Small intestine (tissue), 7 donors: ENCODE measurements at regions not wholly inside any gene's neighbourhood (a gene's known extent, or its start where the extent isn't known, plus 50 kb on each side); places are given as distances from the start of the nearest gene placed in this dataset.
"Not testable (repeated sequence)": the region's sequence is repeated elsewhere in the genome, so short reads cannot be mapped to it uniquely, and the experiment has no call there.

Experiments used
- DNase-seq, 2 donors: peaks; one replicate each; pipeline versions ENCODE4 v3.0.0 to v3.0.0-alpha.2; 2013
- FAIRE-seq: peaks from 2 replicates; lab custom pipeline; 2012; peaks lifted over from hg19 to GRCh38; lab: Jason Lieb, UNC
- H3K27ac ChIP-seq, 3 donors: one replicate each; pipeline ENCODE4 v1.5.1; 2013; ENCODE audit warnings: low read length in 2 of 3, mild to moderate bottlenecking in 2 of 3, control low read depth in 1 of 3, inconsistent platforms in 1 of 3, low read depth in 1 of 3, moderate library complexity in 1 of 3
- H3K27me3 ChIP-seq, 3 donors: one replicate each; pipeline ENCODE4 v1.6.1; 2013; ENCODE audit warnings: low read length in 3 of 3, inconsistent platforms in 1 of 3; ENCODE audit not compliant: control insufficient read depth in 3 of 3, insufficient read depth in 3 of 3
- H3K36me3 ChIP-seq, 3 donors: one replicate each; pipeline ENCODE4 v1.6.1; 2013; ENCODE audit warnings: low read length in 3 of 3, inconsistent platforms in 1 of 3, low read depth in 1 of 3, mild to moderate bottlenecking in 1 of 3, moderate library complexity in 1 of 3; ENCODE audit not compliant: control insufficient read depth in 3 of 3, insufficient read depth in 2 of 3
- H3K4me1 ChIP-seq, 3 donors: one replicate each; pipeline ENCODE4 v1.6.1; 2013; ENCODE audit warnings: low read length in 2 of 3, inconsistent platforms in 1 of 3, low read depth in 1 of 3, mild to moderate bottlenecking in 1 of 3, moderate library complexity in 1 of 3; ENCODE audit not compliant: control insufficient read depth in 3 of 3, insufficient read depth in 2 of 3
- H3K4me3 ChIP-seq, 3 donors: one replicate each; pipeline ENCODE4 v1.5.1; 2013; ENCODE audit warnings: low read length in 3 of 3, control low read depth in 1 of 3, inconsistent platforms in 1 of 3, low read depth in 1 of 3, mild to moderate bottlenecking in 1 of 3, moderate library complexity in 1 of 3
- H3K9me3 ChIP-seq, 2 donors: one replicate each; pipeline ENCODE4 v1.6.1; 2013; ENCODE audit warnings: low read depth in 1 of 2, low read length in 1 of 2; ENCODE audit not compliant: control insufficient read depth in 2 of 2, insufficient read depth in 1 of 2
- WGBS, 3 donors: extraction: QIAGEN DNeasy Blood & Tissue Kit; methylation state at CpG; one replicate each; pipeline ENCODE4 v1.1.7; 2013; 5-methylcytosine and 5-hydroxymethylcytosine counted together
- donor health status: healthy with polysubstance abuse.
- donor health status: control.
- donor health status: control.
- donor health status: Bipolar disorder and iron deficiency.
- donor health status: healthy.

- Histone ChIP-seq H3K4me3 (no peak overlapping the region), H3K36me3 (no peaks in the 10 kb centered on the region), H3K9me3 (peaks cover 0 to 3% of the 10 kb centered on the region in 2 donors), H3K27me3 (no peaks in the 10 kb centered on the region), H3K4me1 (no peaks in the 10 kb centered on the region), H3K27ac (no peak overlapping the region)
- DNase-seq = no peak
- FAIRE-seq = no peak
- 74 to 88% (median 79%) methylated on average over 1 of the region's 1 CpG for WGBS, 3 donors
Measured at GRCh38 chr6:140153703-140154102, 779.3 kb upstream of the CITED2 start.

- not testable (repeated sequence) for H3K4me3 ChIP-seq, DNase-seq, H3K27me3 ChIP-seq, H3K4me1 ChIP-seq, H3K36me3 ChIP-seq, H3K9me3 ChIP-seq, H3K27ac ChIP-seq, FAIRE-seq
- WGBS, 3 donors = 97% methylated on average over 55 to 67 of the region's 67 CpGs
Measured at GRCh38 chr6:140147825-140148814, 773.7 kb upstream of the CITED2 start.

GRCh38 chr6:140140891-140141290, 766.4 kb upstream of the CITED2 start:
- H3K9me3 ChIP-seq = no peaks in the 10 kb centered on the region
- no peak for FAIRE-seq
- H3K4me1 ChIP-seq = no peaks in the 10 kb centered on the region
- no peak for DNase-seq
- no peak overlapping the region for H3K27ac ChIP-seq
- H3K27me3 ChIP-seq = no peaks in the 10 kb centered on the region
- H3K4me3 ChIP-seq = no peak overlapping the region
- H3K36me3 ChIP-seq = no peaks in the 10 kb centered on the region
- WGBS, 3 donors = 93 to 98% (median 97%) methylated on average over 1 of the region's 1 CpG

- FAIRE-seq = no peak
- Histone ChIP-seq H3K4me1 (no peaks in the 10 kb centered on the region), H3K4me3 (no peak overlapping the region), H3K27ac (no peak overlapping the region), H3K9me3 (no peaks in the 10 kb centered on the region), H3K27me3 (no peaks in the 10 kb centered on the region), H3K36me3 (no peaks in the 10 kb centered on the region)
- WGBS, 3 donors = 52 to 70% (median 66%) methylated on average over 5 of the region's 5 CpGs
- DNase-seq = peak in 1 of 2 donors; percentile 15
Measured at GRCh38 chr6:140138311-140139010, 764.0 kb upstream of the CITED2 start.

- no peak for FAIRE-seq
- no peaks in the 10 kb centered on the region for H3K4me1 ChIP-seq
- no peak overlapping the region for H3K27ac ChIP-seq
- no peaks in the 10 kb centered on the region for H3K27me3 ChIP-seq
- peaks cover 0 to 3% of the 10 kb centered on the region in 2 donors for H3K9me3 ChIP-seq
- no peak overlapping the region for H3K4me3 ChIP-seq
- no peaks in the 10 kb centered on the region for H3K36me3 ChIP-seq
- no peak for DNase-seq
Measured at GRCh38 chr6:140134224-140134623, 759.8 kb upstream of the CITED2 start.

GRCh38 chr6:140130074-140130473, 755.6 kb upstream of the CITED2 start:
- Histone ChIP-seq H3K27me3 (no peaks in the 10 kb centered on the region), H3K36me3 (no peaks in the 10 kb centered on the region), H3K27ac (no peak overlapping the region), H3K9me3 (peaks cover 0 to 16% of the 10 kb centered on the region in 2 donors), H3K4me3 (no peak overlapping the region), H3K4me1 (no peaks in the 10 kb centered on the region)
- DNase-seq (no peak), FAIRE-seq (no peak)

- Histone ChIP-seq H3K36me3 (no peaks in the 10 kb centered on the region), H3K9me3 (peaks cover 0 to 16% of the 10 kb centered on the region in 2 donors), H3K27me3 (no peaks in the 10 kb centered on the region), H3K4me3 (no peak overlapping the region), H3K27ac (peak overlapping the region in 1 of 3 donors; percentile 20), H3K4me1 (no peaks in the 10 kb centered on the region)
- DNase-seq (peak; percentile 84 to 87), FAIRE-seq (no peak)
- WGBS, 3 donors = 14 to 67% (median 28%) methylated on average over 2 of the region's 2 CpGs
Measured at GRCh38 chr6:140124498-140124897, 750.0 kb upstream of the CITED2 start.

GRCh38 chr6:140108167-140108566, 733.7 kb upstream of the CITED2 start:
- 84 to 94% (median 93%) methylated on average over 1 of the region's 1 CpG for WGBS, 3 donors
- DNase-seq (peak in 1 of 2 donors; percentile 19), FAIRE-seq (no peak)
- Histone ChIP-seq H3K36me3 (no peaks in the 10 kb centered on the region), H3K4me1 (no peaks in the 10 kb centered on the region), H3K27ac (no peak overlapping the region), H3K27me3 (no peaks in the 10 kb centered on the region), H3K4me3 (no peak overlapping the region), H3K9me3 (no peaks in the 10 kb centered on the region)
